Trophoblast cell (in vitro differentiated cells and primary cell): ENCODE measurements at regions not wholly inside any gene's neighbourhood (a gene's known extent, or its start where the extent isn't known, plus 50 kb on each side); places are given as distances from the start of the nearest gene placed in this dataset.

ENCODE experiments used
- DNase-seq, 2 donors: peaks; one replicate each; pipeline ENCODE4 v3.0.0-alpha.2; 2016
- H2AFZ ChIP-seq: 2 replicates; pipeline ENCODE4 v1.6.1; 2013; ENCODE audit warnings: low read length, moderate library complexity, mild to moderate bottlenecking; ENCODE audit not compliant: insufficient read depth, poor library complexity
- H2AK5ac ChIP-seq: 2 replicates; pipeline ENCODE4 v1.6.1; 2013; ENCODE audit warnings: mild to moderate bottlenecking, low read length
- H2BK120ac ChIP-seq: 2 replicates; pipeline ENCODE4 v1.6.1; 2013; ENCODE audit warnings: low read length, mild to moderate bottlenecking, moderate library complexity; ENCODE audit not compliant: insufficient read depth, poor library complexity
- H2BK12ac ChIP-seq: 2 replicates; pipeline ENCODE4 v1.6.1; 2013; ENCODE audit warnings: mild to moderate bottlenecking, low read length, moderate library complexity
- H2BK5ac ChIP-seq: 2 replicates; pipeline ENCODE4 v1.6.1; 2013; ENCODE audit warnings: low read length, low read depth, moderate library complexity, mild to moderate bottlenecking; ENCODE audit not compliant: poor library complexity
- H3K14ac ChIP-seq: 2 replicates; pipeline ENCODE4 v1.6.1; 2013; ENCODE audit warnings: mild to moderate bottlenecking, low read length
- H3K18ac ChIP-seq: 2 replicates; pipeline ENCODE4 v1.6.1; 2013; ENCODE audit warnings: mild to moderate bottlenecking, low read length
- H3K23ac ChIP-seq: 2 replicates; pipeline ENCODE4 v1.6.1; 2013; ENCODE audit warnings: low read length
- H3K27ac ChIP-seq: 2 replicates; pipeline ENCODE4 v1.5.1; 2013; ENCODE audit warnings: low read depth, mild to moderate bottlenecking, inconsistent platforms, low read length, moderate library complexity
- H3K27me3 ChIP-seq: 2 replicates; pipeline ENCODE4 v1.6.1; 2013; ENCODE audit warnings: inconsistent platforms, mild to moderate bottlenecking, low read length, moderate library complexity; ENCODE audit not compliant: insufficient read depth
- H3K36me3 ChIP-seq, 2 experiments: 1 replicate in 1 of 2; 2 replicates in 1 of 2; pipeline ENCODE4 v1.6.1; 2013; ENCODE audit warnings: low read length in 2 of 2, mild to moderate bottlenecking in 2 of 2, moderate library complexity in 1 of 2; ENCODE audit not compliant: insufficient read depth in 2 of 2, control insufficient read depth in 1 of 2
- H3K4ac ChIP-seq: 2 replicates; pipeline ENCODE4 v1.6.1; 2013; ENCODE audit warnings: low read depth, mild to moderate bottlenecking, low read length, moderate library complexity
- H3K4me1 ChIP-seq, 2 experiments: 1 replicate in 1 of 2; 2 replicates in 1 of 2; pipeline ENCODE4 v1.6.1; 2013; ENCODE audit warnings: low read length in 2 of 2, mild to moderate bottlenecking in 2 of 2, moderate library complexity in 1 of 2; ENCODE audit not compliant: insufficient read depth in 2 of 2, control insufficient read depth in 1 of 2
- H3K4me2 ChIP-seq: 2 replicates; pipeline ENCODE4 v1.6.1; 2013; ENCODE audit warnings: inconsistent platforms, mild to moderate bottlenecking, low read length, moderate library complexity
- H3K4me3 ChIP-seq: 2 replicates; pipeline ENCODE4 v1.5.1; 2013; ENCODE audit warnings: mild to moderate bottlenecking, low read depth, low read length, inconsistent platforms
- H3K79me1 ChIP-seq: one replicate; pipeline ENCODE4 v1.6.1; 2013; ENCODE audit warnings: low read length
- H3K79me2 ChIP-seq: 2 replicates; pipeline ENCODE4 v1.6.1; 2013; ENCODE audit warnings: low read length, mild to moderate bottlenecking; ENCODE audit not compliant: control insufficient read depth, insufficient read depth, poor library complexity
- H3K9ac ChIP-seq: 2 replicates; pipeline ENCODE4 v1.6.1; 2013; ENCODE audit warnings: mild to moderate bottlenecking, low read length
- H3K9me3 ChIP-seq: 2 replicates; pipeline ENCODE4 v1.6.1; 2013; ENCODE audit warnings: low read depth, mild to moderate bottlenecking, control low read depth, inconsistent platforms, low read length; ENCODE audit not compliant: insufficient read depth
- H4K12ac ChIP-seq: 2 replicates; pipeline ENCODE4 v1.6.1; 2013; ENCODE audit warnings: low read depth, mild to moderate bottlenecking, low read length, moderate library complexity
- H4K8ac ChIP-seq: 2 replicates; pipeline ENCODE4 v1.6.1; 2013; ENCODE audit warnings: low read depth, mild to moderate bottlenecking, low read length, moderate library complexity
- H4K91ac ChIP-seq: one replicate; pipeline ENCODE4 v1.6.1; 2013; ENCODE audit warnings: low read depth, mild to moderate bottlenecking, low read length, moderate library complexity
- WGBS: extraction: QIAGEN DNeasy Blood & Tissue Kit; methylation state at CpG from one replicate; pipeline ENCODE4 v1.1.7; 2013; ENCODE audit warnings: missing lambda C conversion rate; ENCODE audit not compliant: insufficient read length, insufficient coverage; ENCODE audit errors: extremely low coverage; 5-methylcytosine and 5-hydroxymethylcytosine counted together

DNA sequence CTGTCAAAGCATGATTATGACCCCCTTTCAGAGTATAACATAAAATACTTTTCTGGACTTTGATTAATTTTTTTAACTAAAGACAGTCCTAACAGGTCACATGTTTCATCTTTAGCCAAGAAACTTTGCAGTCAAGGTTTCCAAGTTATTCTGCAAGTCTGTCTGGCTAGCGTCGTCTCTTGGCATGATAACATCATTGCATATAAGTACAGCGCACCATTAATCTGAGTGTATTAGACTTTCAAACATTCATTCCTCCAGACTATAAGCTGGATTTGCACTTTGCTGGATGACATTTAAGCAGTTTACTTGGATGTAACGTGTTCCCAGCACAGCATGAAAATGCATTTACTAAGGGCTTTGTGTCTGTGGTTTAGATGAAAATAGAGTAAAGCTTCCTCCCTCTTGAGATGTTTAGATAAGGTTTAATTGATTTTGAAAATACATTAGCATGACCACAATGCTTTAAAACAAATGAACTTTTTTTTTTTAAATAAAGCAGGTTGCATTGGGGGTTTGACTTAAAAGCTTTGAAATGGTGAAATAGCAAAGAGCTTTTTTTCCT, 349.0 kb upstream of the MTPN start:
- H3K27me3 ChIP-seq: no peaks in the 10 kb centered on the region
- H2BK5ac ChIP-seq: no peak overlapping the region
- H3K18ac ChIP-seq: no peak overlapping the region
- H2AK5ac ChIP-seq: no peak overlapping the region
- no peak overlapping the region for H2AFZ ChIP-seq
- H3K4me1 ChIP-seq: peaks cover 0 to 3% of the 10 kb centered on the region in 2 experiments
- no CpG with 5 or more reads among the region's 4 CpGs for WGBS
- no peaks in the 10 kb centered on the region for H3K79me1 ChIP-seq
- no peak overlapping the region for H3K4ac ChIP-seq
- H3K79me2 ChIP-seq: no peaks in the 10 kb centered on the region
- DNase-seq: no peak
- no peak overlapping the region for H4K8ac ChIP-seq
- no peak overlapping the region for H3K4me3 ChIP-seq
- H2BK12ac ChIP-seq: no peak overlapping the region
- no peak overlapping the region for H3K23ac ChIP-seq
- H3K14ac ChIP-seq: no peak overlapping the region
- no peak overlapping the region for H3K4me2 ChIP-seq
- H3K27ac ChIP-seq: no peak overlapping the region
- H2BK120ac ChIP-seq: no peak overlapping the region
- H3K9me3 ChIP-seq: no peaks in the 10 kb centered on the region
- H4K12ac ChIP-seq: no peak overlapping the region
- H3K9ac ChIP-seq: no peak overlapping the region
- no peak overlapping the region for H4K91ac ChIP-seq
- H3K36me3 ChIP-seq: no peaks in the 10 kb centered on the region

DNA sequence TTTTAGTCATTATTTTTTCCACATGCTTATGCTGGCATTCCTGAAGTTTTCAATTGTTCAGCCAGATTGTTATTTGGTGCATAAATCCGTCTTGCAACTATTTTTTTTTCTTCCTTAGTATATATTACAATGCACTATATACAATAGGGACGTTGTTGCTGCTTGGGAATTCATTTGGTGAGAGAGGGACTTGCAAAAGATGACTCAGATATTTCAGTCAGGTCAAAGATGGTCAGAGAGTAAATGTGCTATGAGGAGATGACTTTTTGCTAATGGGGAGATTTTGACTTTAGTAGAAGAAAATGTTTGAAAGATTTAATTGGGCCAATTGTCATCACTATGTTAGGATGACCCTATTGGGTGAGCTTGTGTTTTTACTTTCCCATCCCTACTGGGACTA, 348.4 kb upstream of the MTPN start:
- no peak overlapping the region for H4K12ac ChIP-seq
- no peak overlapping the region for H3K23ac ChIP-seq
- H3K36me3 ChIP-seq: no peaks in the 10 kb centered on the region
- DNase-seq: no peak
- H3K79me2 ChIP-seq: no peaks in the 10 kb centered on the region
- peaks cover 0 to 3% of the 10 kb centered on the region in 2 experiments for H3K4me1 ChIP-seq
- WGBS: no CpG with 5 or more reads among the region's 2 CpGs
- no peak overlapping the region for H2AFZ ChIP-seq
- peaks cover 1% of the 10 kb centered on the region for H3K9me3 ChIP-seq
- H3K14ac ChIP-seq: no peak overlapping the region
- no peak overlapping the region for H3K18ac ChIP-seq
- H2BK5ac ChIP-seq: no peak overlapping the region
- H3K4me2 ChIP-seq: no peak overlapping the region
- no peak overlapping the region for H4K8ac ChIP-seq
- no peak overlapping the region for H3K4ac ChIP-seq
- H3K79me1 ChIP-seq: no peaks in the 10 kb centered on the region
- H2BK12ac ChIP-seq: no peak overlapping the region
- no peaks in the 10 kb centered on the region for H3K27me3 ChIP-seq
- no peak overlapping the region for H2AK5ac ChIP-seq
- no peak overlapping the region for H3K27ac ChIP-seq
- no peak overlapping the region for H3K4me3 ChIP-seq
- H4K91ac ChIP-seq: no peak overlapping the region
- no peak overlapping the region for H2BK120ac ChIP-seq
- no peak overlapping the region for H3K9ac ChIP-seq

DNA sequence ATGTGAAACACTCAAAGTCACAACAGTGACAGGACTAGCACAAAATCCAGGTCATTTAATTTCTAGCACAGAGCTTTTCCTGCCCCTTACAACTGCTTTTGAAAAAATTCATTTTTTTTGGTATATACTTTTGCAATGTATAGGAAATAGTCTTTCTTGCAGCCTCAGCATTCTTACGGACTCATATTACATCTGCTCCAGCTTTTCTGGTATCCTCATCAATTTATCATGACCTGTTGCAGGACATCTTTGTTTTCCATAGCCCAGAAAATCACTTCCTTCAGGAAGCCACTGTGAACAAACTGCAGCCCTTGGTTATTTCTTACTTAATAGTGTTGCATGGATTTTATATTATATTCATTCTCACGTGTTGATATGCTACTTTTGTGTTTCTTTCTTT, 347.9 kb upstream of the MTPN start:
- no peak overlapping the region for H3K4me3 ChIP-seq
- no peak overlapping the region for H3K4ac ChIP-seq
- peaks cover 6% of the 10 kb centered on the region for H3K9me3 ChIP-seq
- H2BK5ac ChIP-seq: no peak overlapping the region
- no peak overlapping the region for H2AFZ ChIP-seq
- no CpG with 5 or more reads among the region's 2 CpGs for WGBS
- H3K79me2 ChIP-seq: no peaks in the 10 kb centered on the region
- H4K12ac ChIP-seq: no peak overlapping the region
- H3K79me1 ChIP-seq: no peaks in the 10 kb centered on the region
- no peak overlapping the region for H3K27ac ChIP-seq
- H3K18ac ChIP-seq: no peak overlapping the region
- no peak overlapping the region for H4K8ac ChIP-seq
- no peak overlapping the region for H2BK12ac ChIP-seq
- no peak overlapping the region for H2AK5ac ChIP-seq
- H3K27me3 ChIP-seq: no peaks in the 10 kb centered on the region
- no peak for DNase-seq
- H2BK120ac ChIP-seq: no peak overlapping the region
- no peak overlapping the region for H4K91ac ChIP-seq
- no peak overlapping the region for H3K4me2 ChIP-seq
- no peak overlapping the region for H3K9ac ChIP-seq
- peaks cover 0 to 3% of the 10 kb centered on the region in 2 experiments for H3K4me1 ChIP-seq
- H3K14ac ChIP-seq: no peak overlapping the region
- H3K36me3 ChIP-seq: no peaks in the 10 kb centered on the region
- no peak overlapping the region for H3K23ac ChIP-seq

DNA sequence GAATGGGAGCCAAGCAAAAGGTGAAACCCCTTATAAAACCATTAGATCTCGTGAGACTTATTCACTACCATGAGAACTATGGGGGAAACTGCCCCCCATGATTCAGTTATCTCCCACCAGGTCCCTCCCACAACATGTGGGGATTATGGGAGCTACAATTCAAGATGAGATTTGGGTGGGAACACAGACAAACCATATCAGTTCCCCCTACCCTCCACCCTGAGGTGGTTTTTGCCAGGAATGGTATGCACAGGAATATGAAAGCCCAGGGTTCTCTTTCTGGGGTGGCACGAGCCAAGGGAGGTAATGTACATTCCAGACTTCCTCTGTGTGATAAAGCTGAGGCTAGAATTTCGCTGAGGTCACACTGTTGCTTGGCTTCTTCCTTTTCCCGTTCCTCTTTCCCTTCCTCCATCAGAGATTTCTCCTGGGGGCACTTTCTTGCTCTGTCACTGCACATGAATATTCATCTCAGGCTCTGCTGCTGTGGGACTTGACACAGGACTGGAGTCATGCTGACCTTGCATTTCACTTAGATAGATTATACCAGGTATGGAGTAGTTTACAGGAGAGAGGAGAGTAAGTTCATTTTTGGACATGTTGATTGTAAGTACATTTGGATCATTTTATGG, 347.0 kb upstream of the MTPN start:
- no peak for DNase-seq
- Histone ChIP-seq H4K91ac (no peak overlapping the region), H3K27me3 (no peaks in the 10 kb centered on the region), H3K4ac (no peak overlapping the region), H2AK5ac (no peak overlapping the region), H2BK5ac (no peak overlapping the region), H2AFZ (no peak overlapping the region), H3K4me2 (no peak overlapping the region), H3K79me2 (no peaks in the 10 kb centered on the region), H4K8ac (no peak overlapping the region), H3K4me3 (no peak overlapping the region), H3K14ac (no peak overlapping the region), H3K4me1 (peaks cover 0 to 3% of the 10 kb centered on the region in 2 experiments), H4K12ac (no peak overlapping the region), H3K23ac (no peak overlapping the region), H3K9me3 (peaks cover 6% of the 10 kb centered on the region), H3K27ac (no peak overlapping the region), H3K9ac (no peak overlapping the region), H3K36me3 (no peaks in the 10 kb centered on the region), H2BK120ac (no peak overlapping the region), H3K18ac (no peak overlapping the region), H2BK12ac (no peak overlapping the region), H3K79me1 (no peaks in the 10 kb centered on the region)
- no CpG with 5 or more reads among the region's 4 CpGs for WGBS
